ENCODE measurements at regions not wholly inside any gene's neighbourhood (a gene's known extent, or its start where the extent isn't known, plus 50 kb on each side); places are given as distances from the start of the nearest gene placed in this dataset.
"Not testable (repeated sequence)": the region's sequence is repeated elsewhere in the genome, so short reads cannot be mapped to it uniquely, and the experiment has no call there.

DNA sequence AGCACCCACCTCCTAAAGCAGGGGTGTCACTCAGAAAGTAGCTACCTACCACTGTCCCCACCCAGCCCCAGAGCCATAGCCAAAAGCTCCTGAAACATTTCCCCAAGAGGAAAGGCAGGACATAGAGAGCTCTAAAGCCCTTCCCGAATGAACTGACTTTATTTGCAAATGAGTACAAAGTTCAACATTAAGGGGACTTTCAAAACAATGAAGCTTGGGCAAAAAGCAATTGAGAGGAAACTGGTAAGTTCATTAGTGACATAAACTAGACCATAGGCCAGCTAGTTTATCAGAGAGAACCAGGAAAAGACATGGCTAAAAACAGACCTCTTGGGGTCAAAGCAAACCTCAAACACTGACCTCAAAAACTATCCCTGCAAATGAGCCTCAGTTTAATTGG, 72.7 kb downstream of the IGLL5 start:
- H3K4me3 ChIP-seq (ENCODE audit: control insufficient read depth, low read depth, low read length): no peak overlapping the region
- DNase-seq (ENCODE audit: low read depth): no peak
- TF ChIP-seq, protein P1, sequence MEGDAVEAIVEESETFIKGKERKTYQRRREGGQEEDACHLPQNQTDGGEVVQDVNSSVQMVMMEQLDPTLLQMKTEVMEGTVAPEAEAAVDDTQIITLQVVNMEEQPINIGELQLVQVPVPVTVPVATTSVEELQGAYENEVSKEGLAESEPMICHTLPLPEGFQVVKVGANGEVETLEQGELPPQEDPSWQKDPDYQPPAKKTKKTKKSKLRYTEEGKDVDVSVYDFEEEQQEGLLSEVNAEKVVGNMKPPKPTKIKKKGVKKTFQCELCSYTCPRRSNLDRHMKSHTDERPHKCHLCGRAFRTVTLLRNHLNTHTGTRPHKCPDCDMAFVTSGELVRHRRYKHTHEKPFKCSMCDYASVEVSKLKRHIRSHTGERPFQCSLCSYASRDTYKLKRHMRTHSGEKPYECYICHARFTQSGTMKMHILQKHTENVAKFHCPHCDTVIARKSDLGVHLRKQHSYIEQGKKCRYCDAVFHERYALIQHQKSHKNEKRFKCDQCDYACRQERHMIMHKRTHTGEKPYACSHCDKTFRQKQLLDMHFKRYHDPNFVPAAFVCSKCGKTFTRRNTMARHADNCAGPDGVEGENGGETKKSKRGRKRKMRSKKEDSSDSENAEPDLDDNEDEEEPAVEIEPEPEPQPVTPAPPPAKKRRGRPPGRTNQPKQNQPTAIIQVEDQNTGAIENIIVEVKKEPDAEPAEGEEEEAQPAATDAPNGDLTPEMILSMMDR (conservative IDR thresholded peaks at IDR 0.05; ENCODE audit: control insufficient read depth, insufficient read depth, low read depth, low read length): no peak

DNA sequence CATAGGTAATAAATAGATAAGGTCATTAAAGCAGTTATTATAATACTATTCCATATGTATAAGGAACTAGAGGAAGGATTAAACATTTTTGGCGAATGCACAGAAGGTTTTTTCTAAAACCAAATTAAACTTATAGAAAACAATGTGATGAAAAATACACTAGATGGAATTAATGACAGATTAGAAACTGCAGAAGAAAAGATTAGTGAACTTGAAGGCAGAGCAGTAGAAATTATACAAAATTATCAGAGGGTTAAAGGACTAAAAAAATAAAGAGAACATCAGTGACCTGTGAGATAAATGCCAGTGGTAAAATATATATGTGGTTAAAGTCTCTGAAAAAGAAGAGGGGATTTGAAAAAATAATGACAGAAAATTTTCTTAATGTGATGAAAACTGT, 74.0 kb downstream of the IGLL5 start:
- no peak for DNase-seq (ENCODE audit: low read depth)
- TF ChIP-seq, protein P1 (conservative IDR thresholded peaks at IDR 0.05; ENCODE audit: control insufficient read depth, insufficient read depth, low read depth, low read length): no peak

DNA sequence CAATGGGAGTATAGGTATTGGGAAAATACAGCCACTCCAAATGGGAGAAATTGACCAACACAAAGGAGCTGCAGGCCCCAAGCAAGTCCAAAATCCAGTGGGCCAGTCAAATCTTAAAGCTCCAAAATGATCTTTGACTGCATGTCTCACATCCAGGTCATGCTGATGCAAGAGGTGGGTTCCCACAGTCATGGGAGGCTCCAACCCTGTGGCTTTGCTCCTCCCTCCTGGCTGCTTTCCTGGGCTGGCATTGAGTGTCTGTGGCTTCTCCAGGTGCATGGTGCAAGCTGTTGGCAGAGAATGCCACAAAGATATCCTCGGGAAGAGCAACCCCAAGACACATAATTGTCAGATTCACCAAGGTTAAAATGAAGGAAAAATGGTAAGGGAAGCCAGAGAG, 80.8 kb downstream of the IGLL5 start:
- DNase-seq (ENCODE audit: low read depth): no peak
- TF ChIP-seq, protein P1 (conservative IDR thresholded peaks at IDR 0.05; ENCODE audit: control insufficient read depth, insufficient read depth, low read depth, low read length): no peak
- no peak overlapping the region for H3K4me3 ChIP-seq (ENCODE audit: control insufficient read depth, low read depth, low read length)

More for the DNA sequence above, 74.0 kb downstream of the IGLL5 start:
- H3K4me3 ChIP-seq (ENCODE audit: control insufficient read depth, low read depth, low read length): no peak overlapping the region

DNA sequence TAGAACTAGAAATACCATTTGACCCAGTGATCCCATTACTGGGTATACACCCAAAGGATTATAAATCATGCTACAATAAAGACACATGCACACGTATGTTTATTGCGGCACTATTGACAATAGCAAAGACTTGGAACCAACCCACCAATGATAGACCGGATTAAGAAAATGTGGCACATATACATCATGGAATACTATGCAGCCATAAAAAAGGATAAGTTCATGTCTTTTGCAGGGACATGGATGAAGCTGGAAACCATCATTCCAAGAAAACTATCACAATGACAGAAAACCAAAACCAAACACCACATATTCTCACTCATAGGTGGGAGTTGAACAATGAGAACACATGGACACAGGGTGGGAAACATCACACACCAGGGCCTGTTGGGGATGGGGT, 85.0 kb downstream of the IGLL5 start:
- not testable (repeated sequence) for DNase-seq (ENCODE audit: low read depth); H3K4me3 ChIP-seq (ENCODE audit: control insufficient read depth, low read depth, low read length)

DNA sequence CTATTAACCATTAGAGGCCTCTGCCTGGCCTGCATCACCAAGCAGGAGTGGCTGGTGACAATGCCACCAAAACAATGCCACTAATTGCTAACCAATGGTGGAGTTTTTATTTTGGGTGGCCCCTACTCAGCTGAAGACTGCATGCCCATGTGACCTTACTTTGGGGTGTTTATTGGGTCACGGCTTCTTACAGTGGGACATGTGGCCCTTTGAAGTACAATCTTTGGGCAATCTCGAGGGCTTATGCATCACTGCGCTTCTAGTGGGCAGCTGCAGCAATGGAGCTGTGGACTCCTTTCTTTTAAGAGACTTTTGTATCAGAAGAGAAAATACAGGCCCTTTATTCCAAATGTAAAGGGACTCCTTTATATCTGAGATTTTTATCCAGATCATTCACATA, 85.7 kb downstream of the IGLL5 start:
- no peak for DNase-seq (ENCODE audit: low read depth)
- TF ChIP-seq, protein P1 (conservative IDR thresholded peaks at IDR 0.05; ENCODE audit: control insufficient read depth, insufficient read depth, low read depth, low read length): no peak
- H3K4me3 ChIP-seq (ENCODE audit: control insufficient read depth, low read depth, low read length): no peak overlapping the region

DNA sequence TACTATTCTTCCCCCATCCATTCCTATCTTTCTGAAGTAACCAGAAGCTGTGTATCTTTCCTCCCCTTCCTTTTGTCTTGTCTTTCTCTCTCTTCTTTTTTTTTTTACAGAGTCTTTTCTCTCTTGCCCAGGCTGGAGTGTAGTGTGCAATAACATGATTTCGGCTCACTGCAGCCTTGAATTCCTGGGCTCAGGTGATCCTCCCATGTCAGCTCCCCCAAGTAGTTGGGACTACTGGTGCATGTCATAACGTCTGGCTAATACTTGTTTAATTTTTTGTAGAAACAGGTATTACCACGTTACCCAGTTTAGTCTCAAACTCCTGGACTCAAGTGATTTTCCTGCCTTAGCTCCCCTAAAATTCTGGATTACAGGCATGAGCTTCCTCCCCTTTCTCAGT, 86.5 kb downstream of the IGLL5 start:
- no peak for DNase-seq (ENCODE audit: low read depth)
- TF ChIP-seq, protein P1 (conservative IDR thresholded peaks at IDR 0.05; ENCODE audit: control insufficient read depth, insufficient read depth, low read depth, low read length): no peak
- H3K4me3 ChIP-seq (ENCODE audit: control insufficient read depth, low read depth, low read length): no peak overlapping the region

DNA sequence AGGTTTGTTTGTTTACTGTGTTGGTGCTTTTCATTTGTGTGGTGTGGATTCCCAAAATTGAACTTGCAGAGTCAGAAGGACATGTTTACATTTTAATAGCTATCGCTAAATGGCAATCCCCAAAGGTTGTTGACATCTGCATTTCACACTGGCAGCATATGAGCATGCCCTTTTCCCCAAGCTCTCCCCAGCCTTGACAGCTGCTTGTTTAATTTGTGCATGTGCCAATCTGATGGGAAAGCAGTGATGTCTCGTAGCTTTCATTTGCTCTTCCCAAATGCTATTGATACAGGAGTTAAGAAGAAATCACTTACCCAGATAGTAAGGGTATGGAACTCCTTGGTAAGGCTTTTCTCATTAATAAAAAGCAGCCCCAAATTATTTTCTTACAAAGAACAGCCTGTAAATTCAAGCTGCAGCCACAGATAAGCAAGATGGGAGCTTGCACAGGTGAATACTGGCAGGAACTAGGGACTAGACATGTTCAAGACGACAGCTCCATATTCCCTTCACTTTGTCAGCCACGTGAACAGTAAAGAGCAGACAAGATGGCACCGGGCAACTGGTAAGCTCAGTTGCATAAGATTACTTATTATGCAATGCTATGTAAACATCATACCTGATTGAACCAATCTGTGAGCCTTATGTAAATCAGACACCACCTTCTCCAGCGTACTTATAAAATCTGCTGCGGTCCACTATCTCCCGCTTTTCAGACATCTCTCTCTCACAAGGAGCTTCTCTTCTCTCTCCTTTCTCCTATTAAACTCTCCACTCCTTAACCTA, 87.4 kb downstream of the IGLL5 start:
- H3K4me3 ChIP-seq (ENCODE audit: control insufficient read depth, low read depth, low read length): no peak overlapping the region
- no peak for DNase-seq (ENCODE audit: low read depth)
- TF ChIP-seq, protein P1 (conservative IDR thresholded peaks at IDR 0.05; ENCODE audit: control insufficient read depth, insufficient read depth, low read depth, low read length): no peak
